GM19468 (cell line): ENCODE measurements at regions not wholly inside any gene's neighbourhood (a gene's known extent, or its start where the extent isn't known, plus 50 kb on each side); places are given as distances from the start of the nearest gene placed in this dataset.
"Not testable (repeated sequence)": the region's sequence is repeated elsewhere in the genome, so short reads cannot be mapped to it uniquely, and the experiment has no call there.

Experiments
- ATAC-seq: cut with Tn5 transposase; IDR thresholded peaks from one replicate; pipeline ENCODE4 v1.9.1; 2021; ENCODE audit warnings: mild to moderate bottlenecking, moderate library complexity, moderate number of reproducible peaks; ENCODE audit not compliant: unreplicated experiment; ENCODE audit errors: extremely low read depth

- no peak for ATAC-seq
These were observed 632.4 kb upstream of the ZFP42 start for GRCh38 chr4:187362937-187363857.

- ATAC-seq, result no peak
These were observed 631.2 kb upstream of the ZFP42 start for GRCh38 chr4:187364401-187364800.

GRCh38 chr4:187364851-187365250, 630.7 kb upstream of the ZFP42 start:
- no peak for ATAC-seq

GRCh38 chr4:187366530-187366929, 629.0 kb upstream of the ZFP42 start:
- no peak for ATAC-seq

- ATAC-seq, result no peak
These were observed 624.7 kb upstream of the ZFP42 start for GRCh38 chr4:187370918-187371317.

GRCh38 chr4:187378441-187378840, 617.1 kb upstream of the ZFP42 start:
- no peak for ATAC-seq

- no peak for ATAC-seq
These were observed 615.4 kb upstream of the ZFP42 start for GRCh38 chr4:187380181-187380581.

GRCh38 chr4:187383181-187383580, 612.4 kb upstream of the ZFP42 start:
- ATAC-seq, result no peak

- ATAC-seq, result no peak
These were observed 607.8 kb upstream of the ZFP42 start for GRCh38 chr4:187387739-187388138.

- no peak for ATAC-seq
These were observed 606.2 kb upstream of the ZFP42 start for GRCh38 chr4:187389420-187389819.

- no peak for ATAC-seq
These were observed 604.9 kb upstream of the ZFP42 start for GRCh38 chr4:187390646-187391045.

- no peak for ATAC-seq
These were observed 601.8 kb upstream of the ZFP42 start for GRCh38 chr4:187393531-187394344.

- no peak for ATAC-seq
These were observed 599.5 kb upstream of the ZFP42 start for GRCh38 chr4:187396106-187396505.

GRCh38 chr4:187408447-187408846, 587.1 kb upstream of the ZFP42 start:
- ATAC-seq, result not testable (repeated sequence)

- ATAC-seq, result no peak
These were observed 581.8 kb upstream of the ZFP42 start for GRCh38 chr4:187413564-187414358.

- no peak for ATAC-seq
These were observed 580.9 kb upstream of the ZFP42 start for GRCh38 chr4:187414716-187415115.

- no peak for ATAC-seq
These were observed 580.3 kb upstream of the ZFP42 start for GRCh38 chr4:187415231-187415630.

- no peak for ATAC-seq
These were observed 579.4 kb upstream of the ZFP42 start for GRCh38 chr4:187416216-187416615.

GRCh38 chr4:187417721-187418120, 577.9 kb upstream of the ZFP42 start:
- no peak for ATAC-seq

GRCh38 chr4:187422655-187423054, 572.9 kb upstream of the ZFP42 start:
- no peak for ATAC-seq
